ENCODE measurements at regions not wholly inside any gene's neighbourhood (a gene's known extent, or its start where the extent isn't known, plus 50 kb on each side); places are given as distances from the start of the nearest gene placed in this dataset.

DNA sequence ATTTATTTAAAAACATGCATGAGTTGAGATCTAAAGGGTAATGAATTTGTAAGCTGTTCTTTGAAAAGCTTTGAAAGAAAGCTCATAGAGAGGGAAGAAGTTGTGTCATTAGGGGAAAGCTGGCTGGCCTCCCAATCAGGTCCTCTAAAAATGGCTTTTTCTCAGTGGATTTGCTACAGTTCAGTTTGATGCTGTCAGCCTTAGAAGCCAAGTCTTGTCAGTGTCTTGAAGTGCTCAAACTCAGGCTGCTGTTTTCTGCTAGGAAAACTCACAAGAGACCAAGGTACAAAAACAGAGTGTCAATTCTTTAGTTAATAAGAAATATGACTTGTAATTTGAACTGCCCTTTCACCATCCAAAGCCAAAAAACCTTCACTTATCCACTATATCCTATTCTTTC lies 243.8 kb downstream of the OTOL1 start:
- Mint-ChIP-seq H3K27me3 (ENCODE audit: low read depth) (no peaks in the 10 kb centered on the region; the same call in 1 of the 2 replicates), H3K9me3 (peaks cover 27% of the 10 kb centered on the region), H3K4me1 (no peaks in the 10 kb centered on the region), H3K4me3 (no peak overlapping the region), H3K27ac (no peak overlapping the region), H3K36me3 (peaks cover 12% of the 10 kb centered on the region; the same call in 1 of the 2 replicates)
- DNase-seq (ENCODE audit: low spot score) (no peak), ATAC-seq (no peak)
- TF ChIP-seq, protein P1, sequence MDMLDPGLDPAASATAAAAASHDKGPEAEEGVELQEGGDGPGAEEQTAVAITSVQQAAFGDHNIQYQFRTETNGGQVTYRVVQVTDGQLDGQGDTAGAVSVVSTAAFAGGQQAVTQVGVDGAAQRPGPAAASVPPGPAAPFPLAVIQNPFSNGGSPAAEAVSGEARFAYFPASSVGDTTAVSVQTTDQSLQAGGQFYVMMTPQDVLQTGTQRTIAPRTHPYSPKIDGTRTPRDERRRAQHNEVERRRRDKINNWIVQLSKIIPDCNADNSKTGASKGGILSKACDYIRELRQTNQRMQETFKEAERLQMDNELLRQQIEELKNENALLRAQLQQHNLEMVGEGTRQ (CRISPR knock-in tag; IDR thresholded peaks at IDR 0.05) = no peak
- TF ChIP-seq, protein P2, sequence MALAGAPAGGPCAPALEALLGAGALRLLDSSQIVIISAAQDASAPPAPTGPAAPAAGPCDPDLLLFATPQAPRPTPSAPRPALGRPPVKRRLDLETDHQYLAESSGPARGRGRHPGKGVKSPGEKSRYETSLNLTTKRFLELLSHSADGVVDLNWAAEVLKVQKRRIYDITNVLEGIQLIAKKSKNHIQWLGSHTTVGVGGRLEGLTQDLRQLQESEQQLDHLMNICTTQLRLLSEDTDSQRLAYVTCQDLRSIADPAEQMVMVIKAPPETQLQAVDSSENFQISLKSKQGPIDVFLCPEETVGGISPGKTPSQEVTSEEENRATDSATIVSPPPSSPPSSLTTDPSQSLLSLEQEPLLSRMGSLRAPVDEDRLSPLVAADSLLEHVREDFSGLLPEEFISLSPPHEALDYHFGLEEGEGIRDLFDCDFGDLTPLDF (CRISPR knock-in tag; IDR thresholded peaks at IDR 0.05) = no peak
- no peak for TF ChIP-seq NR3C1 (CRISPR knock-in tag; conservative IDR thresholded peaks at IDR 0.05; ENCODE audit: low read depth)
- TF ChIP-seq CREB1 (CRISPR knock-in tag; IDR thresholded peaks at IDR 0.05) = no peak
- TF ChIP-seq NFATC4 (CRISPR knock-in tag; IDR thresholded peaks at IDR 0.05) = no peak
- TF ChIP-seq, protein P3, sequence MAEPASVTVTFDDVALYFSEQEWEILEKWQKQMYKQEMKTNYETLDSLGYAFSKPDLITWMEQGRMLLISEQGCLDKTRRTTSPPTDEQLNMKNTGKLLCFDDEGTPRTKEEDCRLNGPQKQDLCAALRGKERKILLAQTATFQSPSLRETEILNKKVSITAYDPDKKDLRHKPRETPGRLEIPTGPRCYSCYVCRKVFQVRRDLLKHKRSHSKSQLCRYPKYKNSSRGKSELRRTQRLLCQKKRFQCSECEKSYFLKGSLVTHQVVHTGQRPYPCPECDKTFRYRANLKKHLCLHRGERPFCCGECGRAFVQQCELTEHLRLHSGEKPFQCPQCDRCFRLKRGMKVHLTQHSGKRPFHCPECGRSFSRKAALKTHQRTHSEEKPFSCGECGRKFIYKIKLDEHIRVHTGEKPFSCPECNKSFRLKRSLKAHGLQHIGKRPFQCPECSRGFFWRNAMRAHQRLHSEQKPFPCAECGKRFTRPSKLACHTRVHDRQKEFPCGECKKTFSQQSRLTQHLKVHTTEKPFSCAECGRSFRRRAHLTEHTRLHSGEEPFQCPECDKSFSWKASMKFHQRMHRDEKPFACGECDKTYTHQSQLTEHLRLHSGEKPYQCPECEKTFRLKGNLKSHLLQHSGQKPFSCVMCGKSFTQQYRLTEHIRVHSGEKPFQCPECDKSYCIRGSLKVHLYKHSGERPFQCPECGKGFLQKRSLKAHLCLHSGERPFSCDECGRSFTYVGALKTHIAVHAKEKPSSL (CRISPR knock-in tag; conservative IDR thresholded peaks at IDR 0.05) = no peak
- no peak for TF ChIP-seq NFYB (CRISPR knock-in tag; conservative IDR thresholded peaks at IDR 0.05; ENCODE audit: low read depth)
- no peak for TF ChIP-seq NFE2L1 (CRISPR knock-in tag; IDR thresholded peaks at IDR 0.05)
- TF ChIP-seq, protein P4, sequence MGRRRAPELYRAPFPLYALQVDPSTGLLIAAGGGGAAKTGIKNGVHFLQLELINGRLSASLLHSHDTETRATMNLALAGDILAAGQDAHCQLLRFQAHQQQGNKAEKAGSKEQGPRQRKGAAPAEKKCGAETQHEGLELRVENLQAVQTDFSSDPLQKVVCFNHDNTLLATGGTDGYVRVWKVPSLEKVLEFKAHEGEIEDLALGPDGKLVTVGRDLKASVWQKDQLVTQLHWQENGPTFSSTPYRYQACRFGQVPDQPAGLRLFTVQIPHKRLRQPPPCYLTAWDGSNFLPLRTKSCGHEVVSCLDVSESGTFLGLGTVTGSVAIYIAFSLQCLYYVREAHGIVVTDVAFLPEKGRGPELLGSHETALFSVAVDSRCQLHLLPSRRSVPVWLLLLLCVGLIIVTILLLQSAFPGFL (CRISPR knock-in tag; IDR thresholded peaks at IDR 0.05; ENCODE audit: borderline replicate concordance) = no peak
- TF ChIP-seq RELA (CRISPR knock-in tag; IDR thresholded peaks at IDR 0.05; ENCODE audit: borderline replicate concordance) = no peak
- TF ChIP-seq SMAD4 (CRISPR knock-in tag; IDR thresholded peaks at IDR 0.05) = no peak
- ChIA-PET CTCF (no interaction called here), POLR2A (no interaction called here)

DNA sequence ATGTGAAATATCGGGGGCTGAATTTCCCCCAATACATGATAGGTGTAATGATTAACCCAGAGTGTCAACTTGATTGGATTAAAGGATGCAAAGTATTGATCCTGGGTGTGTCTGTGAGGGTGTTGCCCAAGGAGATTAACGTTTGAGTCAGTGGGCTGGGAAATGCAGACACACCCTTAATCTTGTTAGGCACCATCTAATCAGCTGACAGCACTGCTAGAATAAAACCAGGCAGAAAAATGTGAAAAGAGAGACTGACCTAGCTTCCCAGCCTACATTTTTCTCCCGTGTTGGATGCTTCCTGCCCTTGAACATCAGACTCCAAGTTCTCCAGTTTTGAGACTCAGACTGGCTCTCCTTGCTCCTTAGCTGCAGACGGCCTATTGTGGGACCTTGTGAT lies 247.8 kb downstream of the OTOL1 start:
- H3K9me3 Mint-ChIP-seq = peaks cover 24% of the 10 kb centered on the region
- no peak overlapping the region for H3K27ac Mint-ChIP-seq
- no peak overlapping the region for H3K4me3 Mint-ChIP-seq
- no peak for DNase-seq (ENCODE audit: low spot score)
- ChIA-PET CTCF (no interaction called here), POLR2A (no interaction called here)
- H3K36me3 Mint-ChIP-seq = peaks cover 12% of the 10 kb centered on the region; the same call in 1 of the 2 replicates
- H3K4me1 Mint-ChIP-seq = no peaks in the 10 kb centered on the region
- no peaks in the 10 kb centered on the region; the same call in 1 of the 2 replicates for H3K27me3 Mint-ChIP-seq (ENCODE audit: low read depth)
- no peak for ATAC-seq
- TF ChIP-seq ELF4 (CRISPR knock-in tag; IDR thresholded peaks at IDR 0.05; ENCODE audit: low read depth) (no peak), TP53 (CRISPR knock-in tag; IDR thresholded peaks at IDR 0.05) (no peak), OVOL2 (CRISPR knock-in tag; IDR thresholded peaks at IDR 0.05; ENCODE audit: borderline replicate concordance) (no peak)
- TF ChIP-seq, protein P5, sequence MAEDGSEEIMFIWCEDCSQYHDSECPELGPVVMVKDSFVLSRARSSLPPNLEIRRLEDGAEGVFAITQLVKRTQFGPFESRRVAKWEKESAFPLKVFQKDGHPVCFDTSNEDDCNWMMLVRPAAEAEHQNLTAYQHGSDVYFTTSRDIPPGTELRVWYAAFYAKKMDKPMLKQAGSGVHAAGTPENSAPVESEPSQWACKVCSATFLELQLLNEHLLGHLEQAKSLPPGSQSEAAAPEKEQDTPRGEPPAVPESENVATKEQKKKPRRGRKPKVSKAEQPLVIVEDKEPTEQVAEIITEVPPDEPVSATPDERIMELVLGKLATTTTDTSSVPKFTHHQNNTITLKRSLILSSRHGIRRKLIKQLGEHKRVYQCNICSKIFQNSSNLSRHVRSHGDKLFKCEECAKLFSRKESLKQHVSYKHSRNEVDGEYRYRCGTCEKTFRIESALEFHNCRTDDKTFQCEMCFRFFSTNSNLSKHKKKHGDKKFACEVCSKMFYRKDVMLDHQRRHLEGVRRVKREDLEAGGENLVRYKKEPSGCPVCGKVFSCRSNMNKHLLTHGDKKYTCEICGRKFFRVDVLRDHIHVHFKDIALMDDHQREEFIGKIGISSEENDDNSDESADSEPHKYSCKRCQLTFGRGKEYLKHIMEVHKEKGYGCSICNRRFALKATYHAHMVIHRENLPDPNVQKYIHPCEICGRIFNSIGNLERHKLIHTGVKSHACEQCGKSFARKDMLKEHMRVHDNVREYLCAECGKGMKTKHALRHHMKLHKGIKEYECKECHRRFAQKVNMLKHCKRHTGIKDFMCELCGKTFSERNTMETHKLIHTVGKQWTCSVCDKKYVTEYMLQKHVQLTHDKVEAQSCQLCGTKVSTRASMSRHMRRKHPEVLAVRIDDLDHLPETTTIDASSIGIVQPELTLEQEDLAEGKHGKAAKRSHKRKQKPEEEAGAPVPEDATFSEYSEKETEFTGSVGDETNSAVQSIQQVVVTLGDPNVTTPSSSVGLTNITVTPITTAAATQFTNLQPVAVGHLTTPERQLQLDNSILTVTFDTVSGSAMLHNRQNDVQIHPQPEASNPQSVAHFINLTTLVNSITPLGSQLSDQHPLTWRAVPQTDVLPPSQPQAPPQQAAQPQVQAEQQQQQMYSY (CRISPR knock-in tag; IDR thresholded peaks at IDR 0.05) = no peak
- TF ChIP-seq, protein P6, sequence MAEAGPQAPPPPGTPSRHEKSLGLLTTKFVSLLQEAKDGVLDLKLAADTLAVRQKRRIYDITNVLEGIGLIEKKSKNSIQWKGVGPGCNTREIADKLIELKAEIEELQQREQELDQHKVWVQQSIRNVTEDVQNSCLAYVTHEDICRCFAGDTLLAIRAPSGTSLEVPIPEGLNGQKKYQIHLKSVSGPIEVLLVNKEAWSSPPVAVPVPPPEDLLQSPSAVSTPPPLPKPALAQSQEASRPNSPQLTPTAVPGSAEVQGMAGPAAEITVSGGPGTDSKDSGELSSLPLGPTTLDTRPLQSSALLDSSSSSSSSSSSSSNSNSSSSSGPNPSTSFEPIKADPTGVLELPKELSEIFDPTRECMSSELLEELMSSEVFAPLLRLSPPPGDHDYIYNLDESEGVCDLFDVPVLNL (CRISPR knock-in tag; IDR thresholded peaks at IDR 0.05; ENCODE audit: borderline replicate concordance, low read depth) = no peak
- TF ChIP-seq, protein P3 (CRISPR knock-in tag; conservative IDR thresholded peaks at IDR 0.05) = no peak
- TF ChIP-seq, protein P7, sequence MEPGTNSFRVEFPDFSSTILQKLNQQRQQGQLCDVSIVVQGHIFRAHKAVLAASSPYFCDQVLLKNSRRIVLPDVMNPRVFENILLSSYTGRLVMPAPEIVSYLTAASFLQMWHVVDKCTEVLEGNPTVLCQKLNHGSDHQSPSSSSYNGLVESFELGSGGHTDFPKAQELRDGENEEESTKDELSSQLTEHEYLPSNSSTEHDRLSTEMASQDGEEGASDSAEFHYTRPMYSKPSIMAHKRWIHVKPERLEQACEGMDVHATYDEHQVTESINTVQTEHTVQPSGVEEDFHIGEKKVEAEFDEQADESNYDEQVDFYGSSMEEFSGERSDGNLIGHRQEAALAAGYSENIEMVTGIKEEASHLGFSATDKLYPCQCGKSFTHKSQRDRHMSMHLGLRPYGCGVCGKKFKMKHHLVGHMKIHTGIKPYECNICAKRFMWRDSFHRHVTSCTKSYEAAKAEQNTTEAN (CRISPR knock-in tag; IDR thresholded peaks at IDR 0.05) = no peak
- TF ChIP-seq, protein P8, sequence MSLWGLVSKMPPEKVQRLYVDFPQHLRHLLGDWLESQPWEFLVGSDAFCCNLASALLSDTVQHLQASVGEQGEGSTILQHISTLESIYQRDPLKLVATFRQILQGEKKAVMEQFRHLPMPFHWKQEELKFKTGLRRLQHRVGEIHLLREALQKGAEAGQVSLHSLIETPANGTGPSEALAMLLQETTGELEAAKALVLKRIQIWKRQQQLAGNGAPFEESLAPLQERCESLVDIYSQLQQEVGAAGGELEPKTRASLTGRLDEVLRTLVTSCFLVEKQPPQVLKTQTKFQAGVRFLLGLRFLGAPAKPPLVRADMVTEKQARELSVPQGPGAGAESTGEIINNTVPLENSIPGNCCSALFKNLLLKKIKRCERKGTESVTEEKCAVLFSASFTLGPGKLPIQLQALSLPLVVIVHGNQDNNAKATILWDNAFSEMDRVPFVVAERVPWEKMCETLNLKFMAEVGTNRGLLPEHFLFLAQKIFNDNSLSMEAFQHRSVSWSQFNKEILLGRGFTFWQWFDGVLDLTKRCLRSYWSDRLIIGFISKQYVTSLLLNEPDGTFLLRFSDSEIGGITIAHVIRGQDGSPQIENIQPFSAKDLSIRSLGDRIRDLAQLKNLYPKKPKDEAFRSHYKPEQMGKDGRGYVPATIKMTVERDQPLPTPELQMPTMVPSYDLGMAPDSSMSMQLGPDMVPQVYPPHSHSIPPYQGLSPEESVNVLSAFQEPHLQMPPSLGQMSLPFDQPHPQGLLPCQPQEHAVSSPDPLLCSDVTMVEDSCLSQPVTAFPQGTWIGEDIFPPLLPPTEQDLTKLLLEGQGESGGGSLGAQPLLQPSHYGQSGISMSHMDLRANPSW (CRISPR knock-in tag; conservative IDR thresholded peaks at IDR 0.05; ENCODE audit: low read depth) = no peak

Measured in WTC11 (cell line).